HL-60 (cell line): ENCODE measurements at regions not wholly inside any gene's neighbourhood (a gene's known extent, or its start where the extent isn't known, plus 50 kb on each side); places are given as distances from the start of the nearest gene placed in this dataset.

Experiments used
- CTCF ChIP-seq: IDR thresholded peaks from one replicate; pipeline ENCODE4 v1.5.1; 2011; ENCODE audit warnings: low read length, control low read depth, inconsistent platforms; ENCODE audit not compliant: insufficient read depth
- POLR2AphosphoS5 ChIP-seq: IDR thresholded peaks from 2 replicates; pipeline ENCODE4 v1.6.1; 2012; ENCODE audit warnings: low read depth

GRCh38 chr4:12071316-12071715 is 642.6 kb upstream of the HS3ST1 start:
- TF ChIP-seq CTCF (no peak), POLR2AphosphoS5 (no peak)
